GM21619 (cell line): ENCODE measurements at regions not wholly inside any gene's neighbourhood (a gene's known extent, or its start where the extent isn't known, plus 50 kb on each side); places are given as distances from the start of the nearest gene placed in this dataset.
"Not testable (repeated sequence)": the region's sequence is repeated elsewhere in the genome, so short reads cannot be mapped to it uniquely, and the experiment has no call there.

Experiments
- ATAC-seq: cut with Tn5 transposase; IDR thresholded peaks from one replicate; pipeline ENCODE4 v1.9.1; 2021; ENCODE audit not compliant: unreplicated experiment

GRCh38 chr5:164475339-164475977 is 970.0 kb downstream of the MAT2B start:
- peak; percentile 57 for ATAC-seq

- no peak for ATAC-seq
These were observed 975.9 kb downstream of the MAT2B start for GRCh38 chr5:164481270-164481669.

GRCh38 chr5:164482351-164482750 is 976.9 kb downstream of the MAT2B start:
- ATAC-seq = no peak

GRCh38 chr5:164484948-164485347 is 979.5 kb downstream of the MAT2B start:
- ATAC-seq = no peak

- no peak for ATAC-seq
These were observed 982.5 kb downstream of the MAT2B start for GRCh38 chr5:164487939-164488338.

- ATAC-seq = no peak
These were observed 992.1 kb downstream of the MAT2B start for GRCh38 chr5:164497311-164498064.

GRCh38 chr5:164498438-164498837 is 993.0 kb downstream of the MAT2B start:
- ATAC-seq = no peak

GRCh38 chr5:164500856-164501255 is 995.4 kb downstream of the MAT2B start:
- ATAC-seq = no peak

- no peak for ATAC-seq
These were observed 995.9 kb downstream of the MAT2B start for GRCh38 chr5:164501344-164501743.

GRCh38 chr5:164504141-164504772 is 998.8 kb downstream of the MAT2B start:
- ATAC-seq = peak; percentile 74

- no peak for ATAC-seq
These were observed 1000.4 kb downstream of the MAT2B start for GRCh38 chr5:164505791-164506190.

- no peak for ATAC-seq
These were observed 1012.8 kb downstream of the MAT2B start for GRCh38 chr5:164518067-164518740.

GRCh38 chr5:164518741-164519080 is 1013.3 kb downstream of the MAT2B start:
- ATAC-seq = no peak

- ATAC-seq = no peak
These were observed 1026.9 kb downstream of the MAT2B start for GRCh38 chr5:164532235-164532900.

- not testable (repeated sequence) for ATAC-seq
These were observed 1028.0 kb downstream of the MAT2B start for GRCh38 chr5:164533426-164533825.

- ATAC-seq = no peak
These were observed 1034.8 kb downstream of the MAT2B start for GRCh38 chr5:164540174-164540573.

- ATAC-seq = no peak
These were observed 1040.1 kb downstream of the MAT2B start for GRCh38 chr5:164545507-164545906.

- no peak for ATAC-seq
These were observed 1048.4 kb downstream of the MAT2B start for GRCh38 chr5:164553851-164554250.

- ATAC-seq = no peak
These were observed 1050.4 kb downstream of the MAT2B start for GRCh38 chr5:164555809-164556208.

- ATAC-seq = no peak
These were observed 1054.8 kb downstream of the MAT2B start for GRCh38 chr5:164560216-164560615.
